ENCODE measurements at regions not wholly inside any gene's neighbourhood (a gene's known extent, or its start where the extent isn't known, plus 50 kb on each side); places are given as distances from the start of the nearest gene placed in this dataset.

DNA sequence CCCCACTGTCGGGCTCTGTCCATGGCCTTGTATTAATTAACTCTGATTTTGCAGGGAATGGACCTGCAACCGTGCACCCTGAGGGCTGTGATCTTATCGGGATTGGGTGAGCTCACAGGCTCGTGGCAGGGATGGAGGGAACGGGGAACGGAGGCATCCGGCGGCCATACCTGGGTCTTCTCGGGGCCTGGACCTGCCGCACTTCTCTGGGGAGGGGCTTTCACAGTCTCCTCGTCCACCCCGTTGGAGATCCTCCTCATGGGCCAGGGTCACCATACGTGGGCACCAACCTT, 57.5 kb upstream of the SHH start:
- Histone ChIP-seq H3K36me3 (ENCODE audit: insufficient read depth, low read length) (no peaks in the 10 kb centered on the region), H3K27ac (ENCODE audit: low read depth in 1 of 2, low read length in 2 of 2) (no peak overlapping the region), H3K27me3 (ENCODE audit: control insufficient read depth in 1 of 2, insufficient read depth in 2 of 2, low read length in 2 of 2) (peaks cover 4% of the 10 kb centered on the region in 2 experiments), H3K4me3 (ENCODE audit: low read length) (no peak overlapping the region), H3K4me1 (ENCODE audit: insufficient read depth, low read length) (no peaks in the 10 kb centered on the region), H3K9me3 (ENCODE audit: control insufficient read depth in 1 of 2, insufficient read depth in 1 of 2, low read length in 2 of 2) (peaks cover 0 to 4% of the 10 kb centered on the region in 2 experiments)
- Mint-ChIP-seq H3K27me3 (peaks cover 19% of the 10 kb centered on the region), H3K4me3 (no peak overlapping the region), H3K4me1 (ENCODE audit: low read depth) (no peaks in the 10 kb centered on the region), H3K36me3 (ENCODE audit: low read depth) (no peaks in the 10 kb centered on the region), H3K9me3 (no peaks in the 10 kb centered on the region), H3K27ac (no peak overlapping the region)
- ChIA-PET POLR2A (no interaction called here), CTCF (no interaction called here)
- intact Hi-C loops (cut with DNase I, micrococcal nuclease) = no loop called here
- DNase-seq = no peak
- no peak for ATAC-seq (ENCODE audit: poor library complexity)
- no peak for TF ChIP-seq CTCF (IDR thresholded peaks at IDR 0.05)

- no peaks in the 10 kb centered on the region for H3K4me1 Mint-ChIP-seq (ENCODE audit: low read depth)
- intact Hi-C loops (cut with DNase I, micrococcal nuclease) = no loop called here
- TF ChIP-seq CTCF (IDR thresholded peaks at IDR 0.05) = no peak
- Histone ChIP-seq H3K4me3 (ENCODE audit: low read length) (no peak overlapping the region), H3K36me3 (ENCODE audit: insufficient read depth, low read length) (no peaks in the 10 kb centered on the region), H3K9me3 (ENCODE audit: control insufficient read depth in 1 of 2, insufficient read depth in 1 of 2, low read length in 2 of 2) (peaks cover 0 to 4% of the 10 kb centered on the region in 2 experiments), H3K4me1 (ENCODE audit: insufficient read depth, low read length) (no peaks in the 10 kb centered on the region), H3K27ac (ENCODE audit: low read depth in 1 of 2, low read length in 2 of 2) (no peak overlapping the region), H3K27me3 (ENCODE audit: control insufficient read depth in 1 of 2, insufficient read depth in 2 of 2, low read length in 2 of 2) (peaks cover 4% of the 10 kb centered on the region in 2 experiments)
- no peak for DNase-seq
- H3K27me3 Mint-ChIP-seq = peaks cover 14% of the 10 kb centered on the region
- H3K9me3 Mint-ChIP-seq = no peaks in the 10 kb centered on the region
- ChIA-PET CTCF (no interaction called here), POLR2A (no interaction called here)
- H3K36me3 Mint-ChIP-seq (ENCODE audit: low read depth) = no peaks in the 10 kb centered on the region
- ATAC-seq (ENCODE audit: poor library complexity) = no peak
- H3K4me3 Mint-ChIP-seq = no peak overlapping the region
- no peak overlapping the region for H3K27ac Mint-ChIP-seq
These were observed 56.9 kb upstream of the SHH start for GRCh38 chr7:155868955-155869783.

- no peak for TF ChIP-seq CTCF (IDR thresholded peaks at IDR 0.05)
- no peaks in the 10 kb centered on the region for H3K36me3 Mint-ChIP-seq (ENCODE audit: low read depth)
- H3K9me3 Mint-ChIP-seq = no peaks in the 10 kb centered on the region
- ChIA-PET CTCF (no interaction called here), POLR2A (no interaction called here)
- intact Hi-C loops (cut with DNase I, micrococcal nuclease) = no loop called here
- no peaks in the 10 kb centered on the region for H3K4me1 ChIP-seq (ENCODE audit: insufficient read depth, low read length)
- H3K9me3 ChIP-seq (ENCODE audit: control insufficient read depth in 1 of 2, insufficient read depth in 1 of 2, low read length in 2 of 2) = peaks cover 0 to 4% of the 10 kb centered on the region in 2 experiments
- DNase-seq = no peak
- no peak overlapping the region for H3K4me3 ChIP-seq (ENCODE audit: low read length)
- H3K27me3 Mint-ChIP-seq = peaks cover 7% of the 10 kb centered on the region
- H3K27ac Mint-ChIP-seq = no peak overlapping the region
- H3K36me3 ChIP-seq (ENCODE audit: insufficient read depth, low read length) = no peaks in the 10 kb centered on the region
- no peak for ATAC-seq (ENCODE audit: poor library complexity)
- peaks cover 0 to 6% of the 10 kb centered on the region in 2 experiments for H3K27me3 ChIP-seq (ENCODE audit: control insufficient read depth in 1 of 2, insufficient read depth in 2 of 2, low read length in 2 of 2)
- H3K4me1 Mint-ChIP-seq (ENCODE audit: low read depth) = no peaks in the 10 kb centered on the region
- H3K4me3 Mint-ChIP-seq = no peak overlapping the region
- H3K27ac ChIP-seq (ENCODE audit: low read depth in 1 of 2, low read length in 2 of 2) = no peak overlapping the region
These were observed 55.6 kb upstream of the SHH start for GRCh38 chr7:155867734-155868400.

Measured in CD4-positive, alpha-beta T cell (primary cell).